Right atrium auricular region (tissue), 2 donors: ENCODE measurements at regions not wholly inside any gene's neighbourhood (a gene's known extent, or its start where the extent isn't known, plus 50 kb on each side); places are given as distances from the start of the nearest gene placed in this dataset.

Experiments used
- DNase-seq: peaks from one replicate; pipeline ENCODE4 v3.0.0-alpha.2; 2019; ENCODE audit warnings: low spot score
- H3K27ac ChIP-seq, 2 donors: fragments of 200-600 bp; sonication (generic); 1 replicate in 1 of 2; 2 replicates in 1 of 2; pipeline ENCODE4 v1.5.1; 2016 to 2019
- H3K27me3 ChIP-seq, 2 donors: fragments of 200-600 bp; sonication (generic); one replicate each; pipeline versions ENCODE4 v1.5.1 to v1.6.0; 2017 to 2019
- H3K36me3 ChIP-seq: fragments of 200-600 bp; sonication (generic); one replicate; pipeline ENCODE4 v1.5.1; 2016
- H3K4me1 ChIP-seq, 2 donors: fragments of 200-600 bp; sonication (generic); one replicate each; pipeline versions ENCODE4 v1.5.1 to v1.6.0; 2017 to 2019
- H3K4me3 ChIP-seq, 2 donors: fragments of 200-600 bp; sonication (generic); 1 replicate in 1 of 2; 2 replicates in 1 of 2; pipeline ENCODE4 v1.5.1; 2017 to 2019; ENCODE audit warnings: mild to moderate bottlenecking in 1 of 2, moderate library complexity in 1 of 2
- H3K9me3 ChIP-seq, 2 donors: fragments of 200-600 bp; sonication (generic); one replicate each; pipeline ENCODE4 v1.5.1; 2019
- CTCF ChIP-seq, 2 donors: fragments of 200-600 bp; sonication (generic); IDR thresholded peaks; one replicate each; pipeline ENCODE4 v1.5.1; 2019; ENCODE audit warnings: antibody characterized with exemption in 2 of 2

- H3K4me3 ChIP-seq, result no peak overlapping the region
- no peaks in the 10 kb centered on the region for H3K9me3 ChIP-seq
- peak; percentile 16 for DNase-seq
- H3K27ac ChIP-seq, result no peak overlapping the region
- H3K27me3 ChIP-seq, result peaks cover 12 to 27% of the 10 kb centered on the region in 2 donors
- no peaks in the 10 kb centered on the region for H3K36me3 ChIP-seq
- H3K4me1 ChIP-seq, result peaks cover 0 to 15% of the 10 kb centered on the region in 2 donors
- no peak for TF ChIP-seq CTCF (IDR thresholded peaks at IDR 0.05)
Observed at GRCh38 chr5:176742246-176743105, 67.9 kb upstream of the UNC5A start.

GRCh38 chr5:176743136-176743861 lies 67.1 kb upstream of the UNC5A start:
- peaks cover 12 to 27% of the 10 kb centered on the region in 2 donors for H3K27me3 ChIP-seq
- peaks cover 0 to 15% of the 10 kb centered on the region in 2 donors for H3K4me1 ChIP-seq
- peak; percentile 36 for DNase-seq
- TF ChIP-seq CTCF (IDR thresholded peaks at IDR 0.05), result no peak
- no peak overlapping the region for H3K27ac ChIP-seq
- no peaks in the 10 kb centered on the region for H3K9me3 ChIP-seq
- no peaks in the 10 kb centered on the region for H3K36me3 ChIP-seq
- H3K4me3 ChIP-seq, result peak overlapping the region in 1 of 2 donors; percentile 31

GRCh38 chr5:176743868-176744583 lies 66.3 kb upstream of the UNC5A start:
- TF ChIP-seq CTCF (IDR thresholded peaks at IDR 0.05), result no peak
- peaks cover 12 to 27% of the 10 kb centered on the region in 2 donors for H3K27me3 ChIP-seq
- H3K9me3 ChIP-seq, result no peaks in the 10 kb centered on the region
- peak overlapping the region in 1 of 2 donors; percentile 31 for H3K4me3 ChIP-seq
- peaks cover 0 to 15% of the 10 kb centered on the region in 2 donors for H3K4me1 ChIP-seq
- H3K27ac ChIP-seq, result no peak overlapping the region
- DNase-seq, result peak; percentile 53
- no peaks in the 10 kb centered on the region for H3K36me3 ChIP-seq

GRCh38 chr5:176744584-176744965 lies 65.8 kb upstream of the UNC5A start:
- no peak for TF ChIP-seq CTCF (IDR thresholded peaks at IDR 0.05)
- H3K27me3 ChIP-seq, result peaks cover 12 to 27% of the 10 kb centered on the region in 2 donors
- peaks cover 0 to 15% of the 10 kb centered on the region in 2 donors for H3K4me1 ChIP-seq
- H3K27ac ChIP-seq, result no peak overlapping the region
- H3K9me3 ChIP-seq, result no peaks in the 10 kb centered on the region
- H3K4me3 ChIP-seq, result no peak overlapping the region
- H3K36me3 ChIP-seq, result no peaks in the 10 kb centered on the region
- peak; percentile 48 for DNase-seq

GRCh38 chr5:176747670-176748072 lies 62.7 kb upstream of the UNC5A start:
- H3K4me3 ChIP-seq, result no peak overlapping the region
- DNase-seq, result peak; percentile 4
- H3K27ac ChIP-seq, result no peak overlapping the region
- H3K36me3 ChIP-seq, result no peaks in the 10 kb centered on the region
- H3K4me1 ChIP-seq, result peaks cover 0 to 15% of the 10 kb centered on the region in 2 donors
- H3K27me3 ChIP-seq, result peaks cover 12 to 26% of the 10 kb centered on the region in 2 donors
- H3K9me3 ChIP-seq, result no peaks in the 10 kb centered on the region
- no peak for TF ChIP-seq CTCF (IDR thresholded peaks at IDR 0.05)
